HFFc6 (cell line): ENCODE measurements at regions not wholly inside any gene's neighbourhood (a gene's known extent, or its start where the extent isn't known, plus 50 kb on each side); places are given as distances from the start of the nearest gene placed in this dataset.
A peak's percentile ranks its signal among the peaks of the same experiment; 100 is the strongest.

Source experiments
- DNase-seq: peaks from one replicate; pipeline ENCODE4 v3.0.0-alpha.2; 2018
- H3K27ac Mint-ChIP-seq: 2 replicates; pipeline ENCODE4 v1.8.0; 2020; ENCODE audit warnings: mild to moderate bottlenecking, mixed read lengths
- H3K27me3 Mint-ChIP-seq: 2 replicates; pipeline ENCODE4 v1.8.0; 2021; ENCODE audit warnings: mild to moderate bottlenecking, moderate library complexity, mixed read lengths; ENCODE audit not compliant: insufficient read depth
- H3K36me3 Mint-ChIP-seq: 2 replicates; pipeline ENCODE4 v1.8.0; 2021; ENCODE audit warnings: low read depth, mixed read lengths
- H3K4me1 Mint-ChIP-seq: 2 replicates; pipeline ENCODE4 v1.8.0; 2020; ENCODE audit warnings: low read depth, mixed read lengths
- H3K4me3 Mint-ChIP-seq: 2 replicates; pipeline ENCODE4 v1.8.0; 2020; ENCODE audit warnings: mild to moderate bottlenecking, moderate library complexity, mixed read lengths
- H3K9me3 Mint-ChIP-seq: 2 replicates; pipeline ENCODE4 v1.8.0; 2020; ENCODE audit warnings: mild to moderate bottlenecking, mixed read lengths
- CTCF ChIP-seq: fragments of 200-600 bp; sonication (generic); IDR thresholded peaks from 2 replicates; pipeline ENCODE4 v1.5.0; 2021; ENCODE audit warnings: antibody characterized with exemption, mild to moderate bottlenecking

GRCh38 chr2:9057939-9058761 lies 54.7 kb upstream of the MBOAT2 start:
- peaks cover 41% of the 10 kb centered on the region for H3K4me1 Mint-ChIP-seq

GRCh38 chr2:9055471-9055870 lies 52.0 kb upstream of the MBOAT2 start:
- no peak overlapping the region for H3K27ac Mint-ChIP-seq
- H3K36me3 Mint-ChIP-seq: peaks cover 5% of the 10 kb centered on the region
- H3K27me3 Mint-ChIP-seq: no peaks in the 10 kb centered on the region; the same call in 1 of the 2 replicates
- no peak for TF ChIP-seq CTCF
- peaks cover 36% of the 10 kb centered on the region for H3K4me1 Mint-ChIP-seq
- H3K4me3 Mint-ChIP-seq: no peak overlapping the region
- no peak for DNase-seq
- H3K9me3 Mint-ChIP-seq: no peaks in the 10 kb centered on the region

More at GRCh38 chr2:9057939-9058761, 54.7 kb upstream of the MBOAT2 start:
- peak; percentile 74 for DNase-seq
- Mint-ChIP-seq H3K9me3 (no peaks in the 10 kb centered on the region), H3K36me3 (peaks cover 5% of the 10 kb centered on the region), H3K27me3 (no peaks in the 10 kb centered on the region; the same call in 1 of the 2 replicates), H3K4me3 (peak overlapping the region; percentile 30), H3K27ac (peak overlapping the region; percentile 76)
- TF ChIP-seq CTCF: no peak

GRCh38 chr2:9053534-9053931 lies 50.0 kb upstream of the MBOAT2 start:
- no peak for DNase-seq
- H3K27ac Mint-ChIP-seq: no peak overlapping the region
- H3K36me3 Mint-ChIP-seq: peaks cover 5% of the 10 kb centered on the region; the same call in 1 of the 2 replicates

More at GRCh38 chr2:9053534-9053931, 50.0 kb upstream of the MBOAT2 start:
- Mint-ChIP-seq H3K4me1 (peaks cover 32% of the 10 kb centered on the region), H3K4me3 (no peak overlapping the region), H3K27me3 (no peaks in the 10 kb centered on the region; the same call in 1 of the 2 replicates), H3K9me3 (no peaks in the 10 kb centered on the region)
- TF ChIP-seq CTCF: no peak
